Activated naive CD4-positive, alpha-beta T cell treated with anti-CD3 and anti-CD28 coated beads, Interleukin-2, amount 50 U/mL, for 72 hours (primary cell): ENCODE measurements at regions not wholly inside any gene's neighbourhood (a gene's known extent, or its start where the extent isn't known, plus 50 kb on each side); places are given as distances from the start of the nearest gene placed in this dataset.
"Not testable (repeated sequence)": the region's sequence is repeated elsewhere in the genome, so short reads cannot be mapped to it uniquely, and the experiment has no call there.

Source experiments
- ATAC-seq, 2 donors: fragments of 150-1000 bp; cut with Tn5 transposase; 2 replicates each; pipeline ENCODE4 v1.10.0; 2021; ENCODE audit warnings: mild to moderate bottlenecking in 2 of 2, moderate library complexity in 2 of 2
- DNase-seq, 2 donors: peaks; one replicate each; pipeline ENCODE4 v3.0.0; 2021 to 2022; ENCODE audit warnings: low spot score in 2 of 2
- H3K27ac Mint-ChIP-seq, 2 donors: one replicate each; pipeline ENCODE4 v1.8.0; 2022; ENCODE audit warnings: mild to moderate bottlenecking in 2 of 2, mixed read lengths in 2 of 2
- H3K36me3 Mint-ChIP-seq, 2 donors: one replicate each; pipeline ENCODE4 v1.8.0; 2022; ENCODE audit warnings: mixed read lengths in 2 of 2
- H3K9me3 Mint-ChIP-seq, 2 donors: one replicate each; pipeline ENCODE4 v1.8.0; 2022; ENCODE audit warnings: mixed read lengths in 2 of 2

GRCh38 chr10:30726783-30727414 lies 97.3 kb upstream of the LYZL2 start:
- H3K27ac Mint-ChIP-seq = peak overlapping the region in 1 of 2 donors; percentile 26
- peak; percentile 97 to 98 for ATAC-seq
- H3K9me3 Mint-ChIP-seq, H3K36me3 Mint-ChIP-seq: not testable (repeated sequence)
- DNase-seq = peak; percentile 82 to 89

GRCh38 chr10:30725661-30726060 lies 96.1 kb upstream of the LYZL2 start:
- no peak overlapping the region for H3K27ac Mint-ChIP-seq
- H3K36me3 Mint-ChIP-seq = no peaks in the 10 kb centered on the region
- ATAC-seq = no peak
- no peaks in the 10 kb centered on the region for H3K9me3 Mint-ChIP-seq
- DNase-seq = peak in 1 of 2 donors; percentile 51

DNA sequence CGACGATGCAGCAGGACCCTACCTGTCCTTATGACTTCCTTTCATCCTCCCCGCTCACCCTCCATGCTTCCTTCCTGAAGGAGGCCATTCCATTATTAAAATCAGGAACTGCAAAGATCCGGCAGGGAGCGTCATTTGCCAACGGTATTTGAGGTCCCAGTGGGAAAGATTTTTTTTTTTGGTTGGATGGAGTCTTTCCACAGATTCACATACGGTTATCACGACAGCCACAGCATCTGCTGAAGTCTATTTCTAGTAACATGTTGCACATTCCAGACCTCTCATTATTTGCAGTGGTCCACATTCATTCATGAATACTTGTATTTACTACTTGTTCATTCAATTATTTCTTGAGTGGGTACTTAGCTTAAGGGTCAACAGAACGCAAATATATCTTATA lies 94.7 kb upstream of the LYZL2 start:
- Mint-ChIP-seq H3K27ac (no peak overlapping the region), H3K36me3 (no peaks in the 10 kb centered on the region), H3K9me3 (no peaks in the 10 kb centered on the region)
- ATAC-seq (no peak), DNase-seq (no peak)

DNA sequence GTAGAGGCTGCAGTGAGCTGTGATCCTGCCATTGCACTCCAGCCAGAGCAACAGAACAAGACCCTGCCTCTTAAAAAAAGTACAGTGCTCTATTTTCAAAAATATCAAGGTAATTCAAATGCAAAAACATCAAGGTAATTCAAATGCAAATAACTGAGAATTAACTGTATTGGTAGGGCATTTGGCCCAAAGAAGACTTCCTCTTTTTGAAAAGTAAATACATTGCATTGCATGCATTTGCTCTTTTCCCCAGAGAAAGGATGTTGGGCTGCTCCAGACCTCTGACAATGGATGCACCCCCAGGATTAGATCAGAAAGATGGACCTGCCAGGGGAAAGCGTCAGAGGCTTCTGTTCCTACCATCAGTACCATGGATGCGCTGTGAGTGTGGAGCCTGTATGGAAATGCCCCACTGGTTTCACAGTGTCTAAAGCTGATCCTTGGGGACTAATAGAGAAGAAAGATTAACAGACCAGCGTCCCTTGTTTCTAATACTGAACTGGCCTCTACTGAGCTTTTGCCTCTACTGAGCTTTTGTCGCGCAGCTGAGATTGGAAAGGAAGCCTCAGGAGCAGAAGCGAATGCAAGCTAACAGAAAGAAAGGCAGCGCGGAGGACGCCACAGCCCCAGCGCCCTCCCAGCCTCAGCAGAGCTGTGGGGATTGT lies 93.5 kb upstream of the LYZL2 start:
- no peak for DNase-seq
- H3K36me3 Mint-ChIP-seq = no peaks in the 10 kb centered on the region

GRCh38 chr10:30719832-30720231 lies 90.3 kb upstream of the LYZL2 start:
- H3K36me3 Mint-ChIP-seq = peaks cover under 1% of the 10 kb centered on the region in 2 donors
- no peak overlapping the region for H3K27ac Mint-ChIP-seq
- DNase-seq (peak in 1 of 2 donors; percentile 11), ATAC-seq (no peak)
- H3K9me3 Mint-ChIP-seq = no peaks in the 10 kb centered on the region

More for the DNA sequence above, 93.5 kb upstream of the LYZL2 start:
- ATAC-seq = no peak
- H3K27ac Mint-ChIP-seq = no peak overlapping the region
- no peaks in the 10 kb centered on the region for H3K9me3 Mint-ChIP-seq

GRCh38 chr10:30709700-30710358 lies 80.3 kb upstream of the LYZL2 start:
- H3K27ac Mint-ChIP-seq = peak overlapping the region in 1 of 2 donors; percentile 63
- peaks cover 11 to 16% of the 10 kb centered on the region in 2 donors for H3K9me3 Mint-ChIP-seq
- DNase-seq = no peak
- no peak for ATAC-seq
- peaks cover 33 to 47% of the 10 kb centered on the region in 2 donors for H3K36me3 Mint-ChIP-seq

GRCh38 chr10:30709229-30709628 lies 79.7 kb upstream of the LYZL2 start:
- peaks cover 27 to 47% of the 10 kb centered on the region in 2 donors for H3K36me3 Mint-ChIP-seq
- peaks cover 11% of the 10 kb centered on the region in 2 donors for H3K9me3 Mint-ChIP-seq
- DNase-seq (no peak), ATAC-seq (no peak)
- peak overlapping the region in 1 of 2 donors; percentile 63 for H3K27ac Mint-ChIP-seq

DNA sequence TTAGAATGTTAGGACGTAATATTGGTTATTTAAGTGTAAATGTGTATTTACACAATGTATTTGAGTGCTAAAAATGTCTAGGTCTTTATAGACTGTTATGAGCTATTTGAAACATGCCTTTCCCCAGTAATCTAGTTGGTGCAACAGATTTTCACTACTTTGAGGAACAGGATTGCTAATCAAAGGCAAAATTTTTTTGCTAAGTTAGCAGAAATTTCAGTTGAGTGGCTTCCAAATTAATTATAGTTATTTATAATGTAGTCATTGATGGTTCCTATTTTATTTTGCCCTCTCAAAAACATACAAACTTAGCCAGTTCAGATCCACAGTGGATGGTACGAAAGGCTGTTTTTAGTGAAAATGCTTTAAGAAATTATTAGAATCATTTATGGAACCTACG lies 78.7 kb upstream of the LYZL2 start:
- Mint-ChIP-seq H3K36me3 (peaks cover 17 to 47% of the 10 kb centered on the region in 2 donors), H3K9me3 (peaks cover 3% of the 10 kb centered on the region in 2 donors), H3K27ac (no peak overlapping the region)
- ATAC-seq = no peak
- DNase-seq = no peak

- Mint-ChIP-seq H3K27ac (peak overlapping the region; percentile 97 to 100), H3K36me3 (peaks cover 19 to 45% of the 10 kb centered on the region in 2 donors)
- DNase-seq, H3K9me3 Mint-ChIP-seq, ATAC-seq: not testable (repeated sequence)
These were observed 76.6 kb upstream of the LYZL2 start for GRCh38 chr10:30706189-30706588.

- peak overlapping the region; percentile 96 to 100 for H3K27ac Mint-ChIP-seq
- DNase-seq = no peak
- H3K36me3 Mint-ChIP-seq = peaks cover 19 to 45% of the 10 kb centered on the region in 2 donors
- ATAC-seq = no peak
- H3K9me3 Mint-ChIP-seq = no peaks in the 10 kb centered on the region
These were observed 76.1 kb upstream of the LYZL2 start for GRCh38 chr10:30705625-30706149.

DNA sequence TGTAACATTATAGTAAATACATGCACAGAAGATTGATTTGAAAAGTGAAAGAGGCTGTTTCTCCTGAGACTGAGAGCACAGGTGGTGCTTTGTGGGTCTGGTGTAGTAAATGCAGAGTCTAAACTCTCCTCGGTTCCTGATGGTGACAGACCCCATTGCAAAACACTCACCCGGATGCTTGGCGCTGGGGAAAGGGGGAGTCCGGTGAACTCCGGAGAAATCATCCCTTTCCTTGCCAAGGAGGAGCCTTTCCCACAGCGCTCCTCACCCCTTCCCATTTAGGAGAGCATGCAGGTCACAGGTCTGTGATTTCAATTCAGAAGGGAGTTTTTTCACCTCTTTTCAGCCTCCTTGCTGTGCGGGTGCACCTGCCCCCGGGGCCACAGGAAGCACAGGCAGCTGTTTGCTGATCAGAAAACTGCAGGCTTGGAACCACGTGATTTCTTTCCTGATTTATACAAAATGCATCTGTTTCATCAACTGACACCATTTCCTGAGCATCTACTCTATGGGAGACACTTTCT lies 75.6 kb upstream of the LYZL2 start:
- H3K36me3 Mint-ChIP-seq = peaks cover 16 to 45% of the 10 kb centered on the region in 2 donors
- ATAC-seq (peak; percentile 5 to 43), DNase-seq (peak in 1 of 2 donors; percentile 38)
- no peaks in the 10 kb centered on the region for H3K9me3 Mint-ChIP-seq
- peak overlapping the region; percentile 96 to 100 for H3K27ac Mint-ChIP-seq

- peaks cover 14 to 50% of the 10 kb centered on the region in 2 donors for H3K36me3 Mint-ChIP-seq
- peak overlapping the region; percentile 96 to 100 for H3K27ac Mint-ChIP-seq
- peak; percentile 6 to 35 for ATAC-seq
These were observed 75.1 kb upstream of the LYZL2 start for GRCh38 chr10:30704601-30705100.

GRCh38 chr10:30704026-30704600 lies 74.6 kb upstream of the LYZL2 start:
- DNase-seq (no peak), ATAC-seq (no peak)
- Mint-ChIP-seq H3K27ac (peak overlapping the region; percentile 96 to 100), H3K9me3 (no peaks in the 10 kb centered on the region), H3K36me3 (peaks cover 9 to 45% of the 10 kb centered on the region in 2 donors)

More at GRCh38 chr10:30704601-30705100, 75.1 kb upstream of the LYZL2 start:
- peak; percentile 49 to 79 for DNase-seq
- not testable (repeated sequence) for H3K9me3 Mint-ChIP-seq

GRCh38 chr10:30703446-30703845 lies 73.9 kb upstream of the LYZL2 start:
- H3K9me3 Mint-ChIP-seq, DNase-seq, ATAC-seq: not testable (repeated sequence)
- H3K36me3 Mint-ChIP-seq = peaks cover 7 to 42% of the 10 kb centered on the region in 2 donors
- peak overlapping the region; percentile 96 to 100 for H3K27ac Mint-ChIP-seq

DNA sequence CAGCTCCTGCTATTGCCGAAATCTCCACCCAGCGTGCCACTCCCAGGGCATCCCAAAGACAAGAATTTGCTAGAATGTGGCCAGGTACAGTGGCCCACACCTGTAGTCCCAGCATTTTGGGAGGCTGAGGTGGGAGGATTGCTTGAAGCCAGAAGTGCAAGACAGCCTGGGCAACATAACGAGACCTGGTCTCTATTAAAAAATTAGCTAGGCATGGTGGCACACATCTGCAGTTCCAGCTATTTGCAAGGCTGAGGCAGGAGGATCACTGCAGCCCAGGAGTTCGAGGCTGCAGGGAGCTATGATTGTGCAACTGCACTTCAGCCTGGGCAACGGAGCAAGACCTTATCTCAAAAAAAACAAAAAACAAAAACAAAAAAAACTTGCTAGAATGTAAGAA lies 73.3 kb upstream of the LYZL2 start:
- DNase-seq (no peak), ATAC-seq (no peak)
- Mint-ChIP-seq H3K36me3 (peaks cover 13 to 43% of the 10 kb centered on the region in 2 donors), H3K9me3 (no peaks in the 10 kb centered on the region), H3K27ac (peak overlapping the region; percentile 98 to 100)

DNA sequence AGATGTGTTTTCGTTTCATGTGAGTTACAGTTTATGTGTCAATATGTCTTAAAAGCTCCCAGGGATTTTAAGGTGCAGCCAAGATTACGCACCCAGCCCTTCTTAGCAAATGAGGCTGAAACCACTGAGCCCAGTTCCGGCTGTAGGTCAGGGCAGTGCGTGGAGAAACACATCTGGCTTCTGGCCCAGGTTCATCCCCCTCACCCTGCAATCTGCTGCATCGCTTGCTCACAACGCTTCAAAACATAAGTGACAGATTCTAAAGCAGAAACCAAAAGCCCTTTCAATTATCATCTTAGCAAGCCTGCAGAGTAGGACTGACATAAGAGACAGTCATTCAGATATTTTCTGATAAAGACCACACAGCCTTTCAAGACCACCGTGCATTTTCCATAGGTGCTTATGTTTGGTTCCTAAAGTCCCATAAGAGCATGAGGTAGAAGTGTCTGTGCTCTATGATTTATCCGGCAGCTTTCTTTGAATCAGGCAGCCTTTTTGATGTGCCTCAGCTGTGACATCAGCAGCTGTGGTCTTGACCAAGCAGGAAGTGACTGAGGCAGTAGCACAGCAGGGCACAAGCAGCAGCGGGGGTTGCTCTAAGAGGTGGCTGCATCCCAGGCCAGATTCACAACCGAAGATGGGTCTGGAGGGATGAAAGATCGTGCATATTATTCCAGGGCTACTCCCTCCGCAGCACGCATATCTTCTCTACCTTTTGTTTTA lies 72.1 kb upstream of the LYZL2 start:
- H3K36me3 Mint-ChIP-seq = peaks cover 23 to 52% of the 10 kb centered on the region in 2 donors
- no peaks in the 10 kb centered on the region for H3K9me3 Mint-ChIP-seq
- DNase-seq (peak; percentile 76 to 91), ATAC-seq (peak; percentile 75 to 84)
- H3K27ac Mint-ChIP-seq = peak overlapping the region; percentile 98 to 100
